HepG2 (cell line): ENCODE measurements at regions not wholly inside any gene's neighbourhood (a gene's known extent, or its start where the extent isn't known, plus 50 kb on each side); places are given as distances from the start of the nearest gene placed in this dataset.

Source experiments
- ARNTL ChIP-seq: sonication (generic); formaldehyde crosslinking; IDR thresholded peaks from 2 replicates; pipeline ENCODE4 v1.4.0; 2020; ENCODE audit warnings: mild to moderate bottlenecking, missing genetic modification reagents
- CHCHD3 ChIP-seq: sonication (generic); formaldehyde crosslinking; IDR thresholded peaks from 2 replicates; pipeline ENCODE4 v1.8.0; 2022; ENCODE audit warnings: mild to moderate bottlenecking, missing genetic modification reagents, moderate library complexity
- NR3C1 ChIP-seq: sonication (generic); formaldehyde crosslinking; IDR thresholded peaks from 2 replicates; pipeline ENCODE4 v1.4.0; 2020; ENCODE audit warnings: missing genetic modification reagents
- SRSF4 ChIP-seq: fragments of 200-400 bp; formaldehyde crosslinking; IDR thresholded peaks from one replicate; pipeline ENCODE4 v1.6.1; 2018; ENCODE audit warnings: mild to moderate bottlenecking, low read depth, low read length, moderate library complexity; ENCODE audit not compliant: poor library complexity, severe bottlenecking
- ZNF83 ChIP-seq: sonication (generic); formaldehyde crosslinking; IDR thresholded peaks from 2 replicates; pipeline ENCODE4 v1.4.0; 2020; ENCODE audit warnings: missing genetic modification reagents, mild to moderate bottlenecking, borderline replicate concordance
- TF ChIP-seq, protein P1 (sequence below): IDR thresholded peaks from 2 replicates; pipeline ENCODE4 v1.4.0; 2020; ENCODE audit warnings: mild to moderate bottlenecking, missing genetic modification reagents
- TF ChIP-seq, protein P2 (sequence below): sonication (generic); formaldehyde crosslinking; IDR thresholded peaks from 2 replicates; pipeline ENCODE4 v1.4.0; 2020; ENCODE audit warnings: low read depth, missing genetic modification reagents
- TF ChIP-seq, protein P3 (sequence below): sonication (generic); formaldehyde crosslinking; IDR thresholded peaks from 2 replicates; pipeline ENCODE4 v1.5.1; 2020; ENCODE audit warnings: mild to moderate bottlenecking, missing genetic modification reagents, borderline replicate concordance
- TF ChIP-seq, protein P4 (sequence below): fragments of 450-650 bp; IDR thresholded peaks from 2 replicates; pipeline ENCODE4 v1.6.1; 2017; ENCODE audit warnings: mild to moderate bottlenecking
- TF ChIP-seq, protein P5 (sequence below), 2 experiments: sonication (generic) in 1 of 2; formaldehyde crosslinking in 1 of 2; IDR thresholded peaks; 2 replicates each; pipeline versions ENCODE4 v1.5.1 to v1.6.1; 2011 to 2020; ENCODE audit warnings: borderline replicate concordance in 1 of 2, low read depth in 1 of 2, low read length in 1 of 2, mild to moderate bottlenecking in 1 of 2, missing genetic modification reagents in 1 of 2, moderate library complexity in 1 of 2

DNA sequence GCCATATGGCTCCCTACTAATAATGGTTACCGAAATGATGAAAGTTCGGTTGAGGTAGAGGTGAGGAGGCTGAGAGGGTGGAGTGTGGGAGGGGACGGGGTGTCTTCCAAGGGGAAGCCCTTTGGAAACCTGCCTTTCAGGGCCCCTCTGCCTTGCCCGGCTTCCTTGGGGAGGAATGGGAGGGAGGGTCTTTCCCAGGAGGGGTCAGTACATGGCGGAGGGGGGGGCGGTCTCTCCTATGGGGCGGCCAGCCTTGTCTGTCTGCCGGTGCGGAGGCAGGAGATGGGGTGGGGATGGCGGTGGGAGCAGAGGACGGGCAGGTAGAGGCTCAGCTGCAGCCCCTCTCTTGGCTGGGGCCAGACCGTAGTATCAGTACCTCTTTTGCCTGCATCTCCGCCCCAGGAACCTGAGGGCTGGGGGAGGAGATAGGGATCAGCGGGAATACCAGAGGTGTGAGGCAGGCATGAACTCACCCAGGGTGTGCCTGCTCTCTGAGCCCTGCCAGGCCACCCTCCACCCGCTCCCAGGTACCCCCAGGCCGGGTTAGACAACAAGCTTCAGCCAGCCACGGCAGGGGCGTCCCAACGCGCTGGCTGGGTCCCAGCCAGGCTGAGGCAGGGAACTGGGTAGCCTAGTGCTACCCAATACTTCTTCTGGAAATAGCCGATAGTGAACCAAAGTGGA, 79.4 kb upstream of the POU3F1 start (continued):
- TF ChIP-seq, protein P1, sequence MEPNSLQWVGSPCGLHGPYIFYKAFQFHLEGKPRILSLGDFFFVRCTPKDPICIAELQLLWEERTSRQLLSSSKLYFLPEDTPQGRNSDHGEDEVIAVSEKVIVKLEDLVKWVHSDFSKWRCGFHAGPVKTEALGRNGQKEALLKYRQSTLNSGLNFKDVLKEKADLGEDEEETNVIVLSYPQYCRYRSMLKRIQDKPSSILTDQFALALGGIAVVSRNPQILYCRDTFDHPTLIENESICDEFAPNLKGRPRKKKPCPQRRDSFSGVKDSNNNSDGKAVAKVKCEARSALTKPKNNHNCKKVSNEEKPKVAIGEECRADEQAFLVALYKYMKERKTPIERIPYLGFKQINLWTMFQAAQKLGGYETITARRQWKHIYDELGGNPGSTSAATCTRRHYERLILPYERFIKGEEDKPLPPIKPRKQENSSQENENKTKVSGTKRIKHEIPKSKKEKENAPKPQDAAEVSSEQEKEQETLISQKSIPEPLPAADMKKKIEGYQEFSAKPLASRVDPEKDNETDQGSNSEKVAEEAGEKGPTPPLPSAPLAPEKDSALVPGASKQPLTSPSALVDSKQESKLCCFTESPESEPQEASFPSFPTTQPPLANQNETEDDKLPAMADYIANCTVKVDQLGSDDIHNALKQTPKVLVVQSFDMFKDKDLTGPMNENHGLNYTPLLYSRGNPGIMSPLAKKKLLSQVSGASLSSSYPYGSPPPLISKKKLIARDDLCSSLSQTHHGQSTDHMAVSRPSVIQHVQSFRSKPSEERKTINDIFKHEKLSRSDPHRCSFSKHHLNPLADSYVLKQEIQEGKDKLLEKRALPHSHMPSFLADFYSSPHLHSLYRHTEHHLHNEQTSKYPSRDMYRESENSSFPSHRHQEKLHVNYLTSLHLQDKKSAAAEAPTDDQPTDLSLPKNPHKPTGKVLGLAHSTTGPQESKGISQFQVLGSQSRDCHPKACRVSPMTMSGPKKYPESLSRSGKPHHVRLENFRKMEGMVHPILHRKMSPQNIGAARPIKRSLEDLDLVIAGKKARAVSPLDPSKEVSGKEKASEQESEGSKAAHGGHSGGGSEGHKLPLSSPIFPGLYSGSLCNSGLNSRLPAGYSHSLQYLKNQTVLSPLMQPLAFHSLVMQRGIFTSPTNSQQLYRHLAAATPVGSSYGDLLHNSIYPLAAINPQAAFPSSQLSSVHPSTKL (CRISPR knock-in tag) = no peak
- TF ChIP-seq, protein P2, sequence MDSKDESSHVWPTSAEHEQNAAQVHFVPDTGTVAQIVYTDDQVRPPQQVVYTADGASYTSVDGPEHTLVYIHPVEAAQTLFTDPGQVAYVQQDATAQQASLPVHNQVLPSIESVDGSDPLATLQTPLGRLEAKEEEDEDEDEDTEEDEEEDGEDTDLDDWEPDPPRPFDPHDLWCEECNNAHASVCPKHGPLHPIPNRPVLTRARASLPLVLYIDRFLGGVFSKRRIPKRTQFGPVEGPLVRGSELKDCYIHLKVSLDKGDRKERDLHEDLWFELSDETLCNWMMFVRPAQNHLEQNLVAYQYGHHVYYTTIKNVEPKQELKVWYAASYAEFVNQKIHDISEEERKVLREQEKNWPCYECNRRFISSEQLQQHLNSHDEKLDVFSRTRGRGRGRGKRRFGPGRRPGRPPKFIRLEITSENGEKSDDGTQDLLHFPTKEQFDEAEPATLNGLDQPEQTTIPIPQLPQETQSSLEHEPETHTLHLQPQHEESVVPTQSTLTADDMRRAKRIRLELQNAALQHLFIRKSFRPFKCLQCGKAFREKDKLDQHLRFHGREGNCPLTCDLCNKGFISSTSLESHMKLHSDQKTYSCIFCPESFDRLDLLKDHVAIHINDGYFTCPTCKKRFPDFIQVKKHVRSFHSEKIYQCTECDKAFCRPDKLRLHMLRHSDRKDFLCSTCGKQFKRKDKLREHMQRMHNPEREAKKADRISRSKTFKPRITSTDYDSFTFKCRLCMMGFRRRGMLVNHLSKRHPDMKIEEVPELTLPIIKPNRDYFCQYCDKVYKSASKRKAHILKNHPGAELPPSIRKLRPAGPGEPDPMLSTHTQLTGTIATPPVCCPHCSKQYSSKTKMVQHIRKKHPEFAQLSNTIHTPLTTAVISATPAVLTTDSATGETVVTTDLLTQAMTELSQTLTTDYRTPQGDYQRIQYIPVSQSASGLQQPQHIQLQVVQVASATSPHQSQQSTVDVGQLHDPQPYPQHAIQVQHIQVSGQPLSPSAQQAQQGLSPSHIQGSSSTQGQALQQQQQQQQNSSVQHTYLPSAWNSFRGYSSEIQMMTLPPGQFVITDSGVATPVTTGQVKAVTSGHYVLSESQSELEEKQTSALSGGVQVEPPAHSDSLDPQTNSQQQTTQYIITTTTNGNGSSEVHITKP = no peak
- TF ChIP-seq, protein P3, sequence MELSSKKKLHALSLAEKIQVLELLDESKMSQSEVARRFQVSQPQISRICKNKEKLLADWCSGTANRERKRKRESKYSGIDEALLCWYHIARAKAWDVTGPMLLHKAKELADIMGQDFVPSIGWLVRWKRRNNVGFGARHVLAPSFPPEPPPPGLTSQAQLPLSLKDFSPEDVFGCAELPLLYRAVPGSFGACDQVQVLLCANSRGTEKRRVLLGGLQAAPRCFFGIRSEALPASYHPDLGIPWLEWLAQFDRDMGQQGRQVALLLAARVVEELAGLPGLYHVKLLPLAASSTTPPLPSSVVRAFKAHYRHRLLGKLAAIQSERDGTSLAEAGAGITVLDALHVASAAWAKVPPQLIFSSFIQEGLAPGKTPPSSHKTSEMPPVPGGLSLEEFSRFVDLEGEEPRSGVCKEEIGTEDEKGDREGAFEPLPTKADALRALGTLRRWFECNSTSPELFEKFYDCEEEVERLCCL = no peak
- no peak for TF ChIP-seq ZNF83 (CRISPR knock-in tag)
- TF ChIP-seq, protein P4, sequence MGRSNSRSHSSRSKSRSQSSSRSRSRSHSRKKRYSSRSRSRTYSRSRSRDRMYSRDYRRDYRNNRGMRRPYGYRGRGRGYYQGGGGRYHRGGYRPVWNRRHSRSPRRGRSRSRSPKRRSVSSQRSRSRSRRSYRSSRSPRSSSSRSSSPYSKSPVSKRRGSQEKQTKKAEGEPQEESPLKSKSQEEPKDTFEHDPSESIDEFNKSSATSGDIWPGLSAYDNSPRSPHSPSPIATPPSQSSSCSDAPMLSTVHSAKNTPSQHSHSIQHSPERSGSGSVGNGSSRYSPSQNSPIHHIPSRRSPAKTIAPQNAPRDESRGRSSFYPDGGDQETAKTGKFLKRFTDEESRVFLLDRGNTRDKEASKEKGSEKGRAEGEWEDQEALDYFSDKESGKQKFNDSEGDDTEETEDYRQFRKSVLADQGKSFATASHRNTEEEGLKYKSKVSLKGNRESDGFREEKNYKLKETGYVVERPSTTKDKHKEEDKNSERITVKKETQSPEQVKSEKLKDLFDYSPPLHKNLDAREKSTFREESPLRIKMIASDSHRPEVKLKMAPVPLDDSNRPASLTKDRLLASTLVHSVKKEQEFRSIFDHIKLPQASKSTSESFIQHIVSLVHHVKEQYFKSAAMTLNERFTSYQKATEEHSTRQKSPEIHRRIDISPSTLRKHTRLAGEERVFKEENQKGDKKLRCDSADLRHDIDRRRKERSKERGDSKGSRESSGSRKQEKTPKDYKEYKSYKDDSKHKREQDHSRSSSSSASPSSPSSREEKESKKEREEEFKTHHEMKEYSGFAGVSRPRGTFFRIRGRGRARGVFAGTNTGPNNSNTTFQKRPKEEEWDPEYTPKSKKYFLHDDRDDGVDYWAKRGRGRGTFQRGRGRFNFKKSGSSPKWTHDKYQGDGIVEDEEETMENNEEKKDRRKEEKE = no peak
- no peak for TF ChIP-seq NR3C1
- no peak for TF ChIP-seq SRSF4
- no peak for TF ChIP-seq ARNTL (CRISPR knock-in tag)
- no peak for TF ChIP-seq CHCHD3 (CRISPR knock-in tag)
- TF ChIP-seq, protein P5, sequence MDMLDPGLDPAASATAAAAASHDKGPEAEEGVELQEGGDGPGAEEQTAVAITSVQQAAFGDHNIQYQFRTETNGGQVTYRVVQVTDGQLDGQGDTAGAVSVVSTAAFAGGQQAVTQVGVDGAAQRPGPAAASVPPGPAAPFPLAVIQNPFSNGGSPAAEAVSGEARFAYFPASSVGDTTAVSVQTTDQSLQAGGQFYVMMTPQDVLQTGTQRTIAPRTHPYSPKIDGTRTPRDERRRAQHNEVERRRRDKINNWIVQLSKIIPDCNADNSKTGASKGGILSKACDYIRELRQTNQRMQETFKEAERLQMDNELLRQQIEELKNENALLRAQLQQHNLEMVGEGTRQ (IDR thresholded peaks at IDR 0.05; ENCODE audit: low read depth, low read length) = no peak
- TF ChIP-seq, protein P5 (CRISPR knock-in tag; IDR thresholded peaks at IDR 0.05; ENCODE audit: borderline replicate concordance) = no peak
